H9 (cell line): ENCODE measurements at regions not wholly inside any gene's neighbourhood (a gene's known extent, or its start where the extent isn't known, plus 50 kb on each side); places are given as distances from the start of the nearest gene placed in this dataset.

Experiments used
- DNase-seq: peaks from one replicate; pipeline ENCODE4 v3.0.0-alpha.2; 2017
- H2AFZ ChIP-seq: one replicate; pipeline ENCODE4 v1.6.1; 2013; ENCODE audit warnings: mild to moderate bottlenecking, low read length, control low read depth, moderate library complexity
- H2AK5ac ChIP-seq: 2 replicates; pipeline ENCODE4 v1.6.1; 2013; ENCODE audit warnings: low read length, control low read depth, mixed read lengths; ENCODE audit not compliant: insufficient read length
- H2BK120ac ChIP-seq: one replicate; pipeline ENCODE4 v1.6.1; 2013; ENCODE audit warnings: low read depth, mild to moderate bottlenecking, low read length, control low read depth, inconsistent platforms; ENCODE audit not compliant: poor library complexity, severe bottlenecking
- H2BK12ac ChIP-seq: 2 replicates; pipeline ENCODE4 v1.6.1; 2013; ENCODE audit warnings: low read length, control low read depth, mixed read lengths, low read depth; ENCODE audit not compliant: insufficient read length
- H2BK15ac ChIP-seq: 2 replicates; pipeline ENCODE4 v1.6.1; 2013; ENCODE audit warnings: low read depth, low read length, control low read depth
- H2BK20ac ChIP-seq: one replicate; pipeline ENCODE4 v1.6.1; 2013; ENCODE audit warnings: low read depth, mild to moderate bottlenecking, low read length, control low read depth, inconsistent platforms; ENCODE audit not compliant: poor library complexity, severe bottlenecking
- H2BK5ac ChIP-seq: 2 replicates; pipeline ENCODE4 v1.6.1; 2013; ENCODE audit warnings: low read length, control low read depth, mixed read lengths; ENCODE audit not compliant: insufficient read length
- H3K14ac ChIP-seq: 2 replicates; pipeline ENCODE4 v1.6.1; 2013; ENCODE audit warnings: low read length, control low read depth; ENCODE audit not compliant: insufficient read depth
- H3K18ac ChIP-seq: 2 replicates; pipeline ENCODE4 v1.6.1; 2013; ENCODE audit warnings: low read depth, mild to moderate bottlenecking, mixed read lengths, low read length, control low read depth; ENCODE audit not compliant: insufficient read length
- H3K23ac ChIP-seq: 2 replicates; pipeline ENCODE4 v1.6.1; 2013; ENCODE audit warnings: low read length, control low read depth, mixed read lengths, low read depth; ENCODE audit not compliant: insufficient read length
- H3K23me2 ChIP-seq: 2 replicates; pipeline ENCODE4 v1.6.1; 2013; ENCODE audit warnings: low read depth, mild to moderate bottlenecking, mixed read lengths, low read length, control low read depth; ENCODE audit not compliant: insufficient read length, poor library complexity, severe bottlenecking
- H3K27ac ChIP-seq: 2 replicates; pipeline ENCODE4 v1.5.1; 2013; ENCODE audit warnings: low read length, control low read depth, mixed read lengths, low read depth; ENCODE audit not compliant: insufficient read length
- H3K27me3 ChIP-seq: 2 replicates; pipeline ENCODE4 v1.6.1; 2013; ENCODE audit warnings: low read length, control low read depth, inconsistent platforms; ENCODE audit not compliant: insufficient read depth
- H3K4ac ChIP-seq: 2 replicates; pipeline ENCODE4 v1.6.1; 2013; ENCODE audit warnings: low read depth, mild to moderate bottlenecking, control low read depth, inconsistent platforms, low read length, moderate library complexity
- H3K4me1 ChIP-seq: 2 replicates; pipeline ENCODE4 v1.6.1; 2013; ENCODE audit warnings: low read length, control low read depth, inconsistent platforms; ENCODE audit not compliant: insufficient read depth
- H3K4me2 ChIP-seq: 2 replicates; pipeline ENCODE4 v1.6.1; 2013; ENCODE audit warnings: low read length, control low read depth, mixed read lengths; ENCODE audit not compliant: insufficient read length, insufficient read depth
- H3K56ac ChIP-seq: 2 replicates; pipeline ENCODE4 v1.6.1; 2013; ENCODE audit warnings: low read depth, mild to moderate bottlenecking, mixed read lengths, low read length, control low read depth; ENCODE audit not compliant: insufficient read length
- H3K79me1 ChIP-seq: 2 replicates; pipeline ENCODE4 v1.6.1; 2013; ENCODE audit warnings: low read depth, mild to moderate bottlenecking, moderate library complexity, low read length, control low read depth, inconsistent platforms; ENCODE audit not compliant: insufficient read depth, poor library complexity, severe bottlenecking
- H3K79me2 ChIP-seq: 2 replicates; pipeline ENCODE4 v1.6.1; 2013; ENCODE audit warnings: low read length, control low read depth, inconsistent platforms; ENCODE audit not compliant: insufficient read depth
- H3K9ac ChIP-seq: 2 replicates; pipeline ENCODE4 v1.6.1; 2013; ENCODE audit warnings: low read length, control low read depth, mixed read lengths; ENCODE audit not compliant: insufficient read length; ENCODE audit errors: extremely low read depth
- H3K9me3 ChIP-seq: one replicate; pipeline ENCODE4 v1.6.1; 2013; ENCODE audit warnings: low read depth, low read length, inconsistent platforms; ENCODE audit not compliant: control insufficient read depth
- H3T11ph ChIP-seq: one replicate; pipeline ENCODE4 v1.6.1; 2013; ENCODE audit warnings: mild to moderate bottlenecking, low read length, control low read depth, inconsistent platforms
- H4K20me1 ChIP-seq: one replicate; pipeline ENCODE4 v1.6.1; 2013; ENCODE audit not compliant: control insufficient read depth, insufficient read length, insufficient read depth
- H4K5ac ChIP-seq: 2 replicates; pipeline ENCODE4 v1.6.1; 2013; ENCODE audit warnings: low read depth, mild to moderate bottlenecking, mixed read lengths, low read length, control low read depth; ENCODE audit not compliant: insufficient read length
- H4K8ac ChIP-seq: replicated peaks from 2 replicates; pipeline ENCODE4 v1.6.1; 2013; ENCODE audit warnings: low read length, control low read depth, mixed read lengths, low read depth; ENCODE audit not compliant: insufficient read length
- H4K91ac ChIP-seq: 2 replicates; pipeline ENCODE4 v1.6.1; 2013; ENCODE audit warnings: low read depth, mild to moderate bottlenecking, moderate library complexity, mixed read lengths, low read length, control low read depth; ENCODE audit not compliant: insufficient read length
- H3K27ac Mint-ChIP-seq, 3 experiments: 2 replicates in 2 of 3; 3 replicates in 1 of 3; pipeline ENCODE4 v1.8.0; 2020 to 2021; ENCODE audit warnings: mixed read lengths in 3 of 3, mild to moderate bottlenecking in 1 of 3, moderate library complexity in 1 of 3
- H3K27me3 Mint-ChIP-seq: 2 replicates; pipeline ENCODE4 v1.8.0; 2021; ENCODE audit warnings: low read depth, mild to moderate bottlenecking, moderate library complexity, mixed read lengths
- H3K36me3 Mint-ChIP-seq, 3 experiments: 2 replicates in 2 of 3; 3 replicates in 1 of 3; pipeline ENCODE4 v1.8.0; 2020 to 2021; ENCODE audit warnings: low read depth in 3 of 3, mixed read lengths in 3 of 3; ENCODE audit not compliant: insufficient read depth in 1 of 3
- H3K4me1 Mint-ChIP-seq, 2 experiments: 2 replicates each; pipeline ENCODE4 v1.8.0; 2020; ENCODE audit warnings: mixed read lengths in 2 of 2
- H3K4me3 Mint-ChIP-seq, 2 experiments: 2 replicates in 1 of 2; 3 replicates in 1 of 2; pipeline ENCODE4 v1.8.0; 2020 to 2021; ENCODE audit warnings: mild to moderate bottlenecking in 2 of 2, mixed read lengths in 2 of 2, moderate library complexity in 1 of 2
- H3K9me3 Mint-ChIP-seq, 2 experiments: 2 replicates in 1 of 2; 3 replicates in 1 of 2; pipeline ENCODE4 v1.8.0; 2020; ENCODE audit warnings: mild to moderate bottlenecking in 2 of 2, mixed read lengths in 2 of 2, moderate library complexity in 1 of 2
- WGBS: extraction: QIAGEN DNeasy Blood & Tissue Kit; methylation state at CpG from one replicate; pipeline ENCODE4 v1.1.7; 2013; ENCODE audit warnings: missing lambda C conversion rate, low lambda C conversion rate, mixed read lengths; ENCODE audit not compliant: insufficient read length; ENCODE audit errors: extremely low coverage; 5-methylcytosine and 5-hydroxymethylcytosine counted together
- TF ChIP-seq, protein P1 (sequence below): fragments of 200-600 bp; sonication (generic); conservative IDR thresholded peaks from 3 replicates; pipeline ENCODE4 v1.8.0; 2021; ENCODE audit warnings: antibody characterized with exemption, mild to moderate bottlenecking

DNA sequence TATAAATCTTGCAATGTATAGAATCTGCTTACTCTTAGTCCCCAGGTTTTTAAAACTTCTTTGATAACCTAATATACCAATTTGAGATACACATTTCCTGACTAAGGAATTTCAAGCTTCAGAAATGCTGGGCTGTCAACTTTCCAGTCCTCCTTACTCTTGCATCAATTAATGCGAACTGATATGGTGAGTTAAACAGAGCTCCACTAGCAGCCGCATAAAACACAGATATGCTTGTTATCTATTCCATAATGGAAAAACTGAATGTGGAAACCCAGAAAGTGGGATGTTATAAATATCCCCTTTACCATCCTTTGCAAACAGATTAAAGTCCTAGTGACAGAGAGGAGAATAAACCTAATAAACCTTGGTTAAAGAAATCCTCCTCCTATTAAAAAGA, 1913.7 kb downstream of the STIM2 start:
- Histone ChIP-seq H3K9ac (no peak overlapping the region), H3T11ph (no peak overlapping the region), H4K5ac (no peak overlapping the region), H3K4ac (no peak overlapping the region), H3K27me3 (no peaks in the 10 kb centered on the region), H3K79me1 (no peaks in the 10 kb centered on the region), H2BK5ac (no peak overlapping the region), H3K9me3 (no peaks in the 10 kb centered on the region), H3K27ac (no peak overlapping the region), H2BK15ac (no peak overlapping the region), H4K8ac (no peak overlapping the region), H3K4me2 (no peak overlapping the region), H3K4me1 (no peaks in the 10 kb centered on the region), H4K20me1 (no peaks in the 10 kb centered on the region), H3K18ac (no peak overlapping the region), H3K23ac (no peak overlapping the region), H3K56ac (no peak overlapping the region), H3K14ac (no peak overlapping the region), H2BK20ac (no peak overlapping the region), H3K79me2 (no peaks in the 10 kb centered on the region), H2BK120ac (no peak overlapping the region), H2AK5ac (no peak overlapping the region), H2BK12ac (no peak overlapping the region), H2AFZ (no peak overlapping the region), H4K91ac (no peak overlapping the region), H3K23me2 (no peaks in the 10 kb centered on the region)
- Mint-ChIP-seq H3K4me1 (no peaks in the 10 kb centered on the region), H3K27me3 (no peaks in the 10 kb centered on the region), H3K9me3 (no peaks in the 10 kb centered on the region), H3K4me3 (no peak overlapping the region), H3K27ac (no peak overlapping the region), H3K36me3 (no peaks in the 10 kb centered on the region)
- DNase-seq: no peak
- TF ChIP-seq, protein P1, sequence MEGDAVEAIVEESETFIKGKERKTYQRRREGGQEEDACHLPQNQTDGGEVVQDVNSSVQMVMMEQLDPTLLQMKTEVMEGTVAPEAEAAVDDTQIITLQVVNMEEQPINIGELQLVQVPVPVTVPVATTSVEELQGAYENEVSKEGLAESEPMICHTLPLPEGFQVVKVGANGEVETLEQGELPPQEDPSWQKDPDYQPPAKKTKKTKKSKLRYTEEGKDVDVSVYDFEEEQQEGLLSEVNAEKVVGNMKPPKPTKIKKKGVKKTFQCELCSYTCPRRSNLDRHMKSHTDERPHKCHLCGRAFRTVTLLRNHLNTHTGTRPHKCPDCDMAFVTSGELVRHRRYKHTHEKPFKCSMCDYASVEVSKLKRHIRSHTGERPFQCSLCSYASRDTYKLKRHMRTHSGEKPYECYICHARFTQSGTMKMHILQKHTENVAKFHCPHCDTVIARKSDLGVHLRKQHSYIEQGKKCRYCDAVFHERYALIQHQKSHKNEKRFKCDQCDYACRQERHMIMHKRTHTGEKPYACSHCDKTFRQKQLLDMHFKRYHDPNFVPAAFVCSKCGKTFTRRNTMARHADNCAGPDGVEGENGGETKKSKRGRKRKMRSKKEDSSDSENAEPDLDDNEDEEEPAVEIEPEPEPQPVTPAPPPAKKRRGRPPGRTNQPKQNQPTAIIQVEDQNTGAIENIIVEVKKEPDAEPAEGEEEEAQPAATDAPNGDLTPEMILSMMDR: no peak
- no CpG with 5 or more reads among the region's 2 CpGs for WGBS
